Gastrocnemius medialis (tissue), 4 donors: ENCODE measurements at regions not wholly inside any gene's neighbourhood (a gene's known extent, or its start where the extent isn't known, plus 50 kb on each side); places are given as distances from the start of the nearest gene placed in this dataset.

ENCODE experiments used
- POLR2A ChIP-seq, 2 donors: fragments of 450-650 bp; IDR thresholded peaks; one replicate each; pipeline ENCODE4 v1.6.1; 2017; ENCODE audit warnings: antibody characterized with exemption in 2 of 2, mild to moderate bottlenecking in 2 of 2, moderate library complexity in 2 of 2
- TF ChIP-seq, protein P1 (sequence below), 5 experiments: fragments of 450-650 bp in 3 of 5; fragments of 200-600 bp in 2 of 5; sonication (generic) in 2 of 5; IDR thresholded peaks in 4 of 5; conservative IDR thresholded peaks in 1 of 5; 1 replicate in 4 of 5; 2 replicates in 1 of 5; pipeline ENCODE4 v1.5.1; 2016 to 2019; ENCODE audit warnings: antibody characterized with exemption in 5 of 5, mild to moderate bottlenecking in 3 of 5, moderate library complexity in 3 of 5

DNA sequence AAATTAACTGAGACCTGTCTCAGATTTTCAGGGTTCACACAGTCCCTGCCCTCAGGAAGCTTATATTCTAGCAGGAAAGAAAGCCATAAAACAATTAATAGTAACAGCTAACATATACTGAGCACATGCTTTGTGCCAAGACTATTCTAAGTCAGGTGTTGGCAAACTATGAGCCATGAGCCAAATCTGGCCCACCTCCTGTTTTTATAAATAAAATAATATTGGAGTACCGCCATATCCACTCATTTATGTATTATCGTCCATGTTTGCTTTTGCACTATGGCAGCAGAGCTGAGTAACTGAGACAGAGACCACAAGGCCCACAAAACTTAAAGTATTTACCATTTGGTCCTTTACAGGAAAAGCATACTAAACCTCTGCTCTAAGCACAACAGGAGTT lies 83.3 kb upstream of the TRIO start:
- TF ChIP-seq POLR2A (IDR thresholded peaks at IDR 0.05), result no peak
- TF ChIP-seq, protein P1, sequence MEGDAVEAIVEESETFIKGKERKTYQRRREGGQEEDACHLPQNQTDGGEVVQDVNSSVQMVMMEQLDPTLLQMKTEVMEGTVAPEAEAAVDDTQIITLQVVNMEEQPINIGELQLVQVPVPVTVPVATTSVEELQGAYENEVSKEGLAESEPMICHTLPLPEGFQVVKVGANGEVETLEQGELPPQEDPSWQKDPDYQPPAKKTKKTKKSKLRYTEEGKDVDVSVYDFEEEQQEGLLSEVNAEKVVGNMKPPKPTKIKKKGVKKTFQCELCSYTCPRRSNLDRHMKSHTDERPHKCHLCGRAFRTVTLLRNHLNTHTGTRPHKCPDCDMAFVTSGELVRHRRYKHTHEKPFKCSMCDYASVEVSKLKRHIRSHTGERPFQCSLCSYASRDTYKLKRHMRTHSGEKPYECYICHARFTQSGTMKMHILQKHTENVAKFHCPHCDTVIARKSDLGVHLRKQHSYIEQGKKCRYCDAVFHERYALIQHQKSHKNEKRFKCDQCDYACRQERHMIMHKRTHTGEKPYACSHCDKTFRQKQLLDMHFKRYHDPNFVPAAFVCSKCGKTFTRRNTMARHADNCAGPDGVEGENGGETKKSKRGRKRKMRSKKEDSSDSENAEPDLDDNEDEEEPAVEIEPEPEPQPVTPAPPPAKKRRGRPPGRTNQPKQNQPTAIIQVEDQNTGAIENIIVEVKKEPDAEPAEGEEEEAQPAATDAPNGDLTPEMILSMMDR (IDR thresholded peaks at IDR 0.05 in 4 of 5, conservative IDR thresholded peaks at IDR 0.05 in 1 of 5), result no peak
